ENCODE measurements at regions not wholly inside any gene's neighbourhood (a gene's known extent, or its start where the extent isn't known, plus 50 kb on each side); places are given as distances from the start of the nearest gene placed in this dataset.

DNA sequence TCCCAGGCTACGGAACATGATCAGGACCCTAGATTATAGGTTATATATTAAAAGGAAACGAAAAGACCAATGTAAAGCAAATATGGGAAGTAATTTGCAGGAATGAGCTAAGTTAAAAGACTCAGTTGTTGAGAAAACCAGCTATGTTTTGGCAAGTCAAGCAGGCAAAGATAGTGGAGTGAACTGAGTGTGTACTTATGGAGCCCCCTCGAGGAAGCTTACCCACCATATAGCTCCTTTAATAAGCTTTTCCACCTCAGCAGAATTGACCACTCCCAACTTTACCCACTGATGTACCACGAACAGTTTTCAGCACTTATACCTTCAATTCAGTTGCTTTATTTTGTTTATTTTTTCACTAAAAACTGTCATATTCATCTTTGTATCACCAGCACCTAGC lies 57.3 kb upstream of the PJA2 start:
- H4K20me1 ChIP-seq (ENCODE audit: control insufficient read depth, insufficient read depth, low read depth, low read length): no peaks in the 10 kb centered on the region
- H3K79me2 ChIP-seq (ENCODE audit: control insufficient read depth, low read length): no peaks in the 10 kb centered on the region
- peaks cover 11% of the 10 kb centered on the region for H3K4me1 ChIP-seq (ENCODE audit: control insufficient read depth, low read length)
- H3K36me3 ChIP-seq (ENCODE audit: control insufficient read depth, low read length): no peaks in the 10 kb centered on the region
- no peaks in the 10 kb centered on the region for H3K9me3 ChIP-seq (ENCODE audit: control insufficient read depth, insufficient read depth, low read length)
- no peaks in the 10 kb centered on the region for H3K9me2 ChIP-seq (replicated peaks; ENCODE audit: control insufficient read depth, low read length)
- no peak overlapping the region for H3K4me3 ChIP-seq (ENCODE audit: low read length)
- H3K4me2 ChIP-seq (ENCODE audit: low read length): no peak overlapping the region
- no peaks in the 10 kb centered on the region for H3F3A ChIP-seq (ENCODE audit: control insufficient read depth, insufficient read depth)
- H3K27ac ChIP-seq (ENCODE audit: low read depth, low read length): no peak overlapping the region
- H3K27me3 ChIP-seq (ENCODE audit: control insufficient read depth, low read length): peaks cover 3% of the 10 kb centered on the region; the same call in 1 of the 2 replicates
- TF ChIP-seq, protein P1, sequence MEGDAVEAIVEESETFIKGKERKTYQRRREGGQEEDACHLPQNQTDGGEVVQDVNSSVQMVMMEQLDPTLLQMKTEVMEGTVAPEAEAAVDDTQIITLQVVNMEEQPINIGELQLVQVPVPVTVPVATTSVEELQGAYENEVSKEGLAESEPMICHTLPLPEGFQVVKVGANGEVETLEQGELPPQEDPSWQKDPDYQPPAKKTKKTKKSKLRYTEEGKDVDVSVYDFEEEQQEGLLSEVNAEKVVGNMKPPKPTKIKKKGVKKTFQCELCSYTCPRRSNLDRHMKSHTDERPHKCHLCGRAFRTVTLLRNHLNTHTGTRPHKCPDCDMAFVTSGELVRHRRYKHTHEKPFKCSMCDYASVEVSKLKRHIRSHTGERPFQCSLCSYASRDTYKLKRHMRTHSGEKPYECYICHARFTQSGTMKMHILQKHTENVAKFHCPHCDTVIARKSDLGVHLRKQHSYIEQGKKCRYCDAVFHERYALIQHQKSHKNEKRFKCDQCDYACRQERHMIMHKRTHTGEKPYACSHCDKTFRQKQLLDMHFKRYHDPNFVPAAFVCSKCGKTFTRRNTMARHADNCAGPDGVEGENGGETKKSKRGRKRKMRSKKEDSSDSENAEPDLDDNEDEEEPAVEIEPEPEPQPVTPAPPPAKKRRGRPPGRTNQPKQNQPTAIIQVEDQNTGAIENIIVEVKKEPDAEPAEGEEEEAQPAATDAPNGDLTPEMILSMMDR (IDR thresholded peaks at IDR 0.05; ENCODE audit: low read depth, low read length, poor library complexity, severe bottlenecking): no peak
- TF ChIP-seq EZH2phosphoT487 (IDR thresholded peaks at IDR 0.05; ENCODE audit: borderline replicate concordance, low read length): no peak

Data from DOHH2 (cell line).